HG03064 (cell line): ENCODE measurements at regions not wholly inside any gene's neighbourhood (a gene's known extent, or its start where the extent isn't known, plus 50 kb on each side); places are given as distances from the start of the nearest gene placed in this dataset.
"Not testable (repeated sequence)": the region's sequence is repeated elsewhere in the genome, so short reads cannot be mapped to it uniquely, and the experiment has no call there.

Experiments
- ATAC-seq: cut with Tn5 transposase; IDR thresholded peaks from one replicate; pipeline ENCODE4 v1.9.1; 2021; ENCODE audit warnings: low read depth; ENCODE audit not compliant: unreplicated experiment

DNA sequence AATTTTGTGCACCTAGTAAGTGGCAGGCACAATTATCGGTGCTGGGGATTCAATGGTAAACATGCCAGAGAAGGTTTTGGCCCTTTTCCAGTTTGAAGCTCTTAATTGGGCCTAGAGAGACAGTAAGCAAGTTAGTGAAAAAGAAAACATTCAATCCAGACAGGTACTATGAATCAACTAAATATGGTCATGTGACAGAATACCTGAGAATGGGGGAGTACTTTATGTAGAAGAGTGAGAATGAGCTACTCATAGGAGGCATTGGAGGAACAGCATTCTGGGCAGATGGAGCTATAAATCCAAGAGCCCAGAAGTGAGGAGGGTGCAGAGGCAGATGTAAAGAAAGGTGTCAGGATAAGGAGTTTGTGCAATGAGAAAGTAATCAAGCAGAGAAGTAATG is 1017.9 kb downstream of the ADGRL2 start:
- ATAC-seq: no peak

DNA sequence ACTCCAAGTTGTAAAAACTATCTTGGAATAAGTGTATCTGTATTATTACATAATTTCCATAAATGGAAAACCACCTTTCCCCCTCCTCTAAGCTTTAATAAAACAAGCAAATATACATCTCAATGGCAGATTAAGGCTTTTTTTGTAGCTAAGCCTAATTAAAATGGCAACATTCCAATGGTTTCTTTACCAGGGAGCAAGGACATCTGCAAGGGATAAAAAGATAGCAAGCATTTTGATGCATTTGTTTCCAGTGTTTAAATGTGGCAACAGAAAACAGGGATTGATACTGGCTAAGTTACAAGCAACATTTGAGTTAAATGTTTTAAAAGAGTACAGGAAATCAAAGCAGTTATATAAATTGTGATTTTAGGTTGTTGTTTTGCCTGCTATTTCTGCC is 1012.7 kb downstream of the ADGRL2 start:
- ATAC-seq: no peak

DNA sequence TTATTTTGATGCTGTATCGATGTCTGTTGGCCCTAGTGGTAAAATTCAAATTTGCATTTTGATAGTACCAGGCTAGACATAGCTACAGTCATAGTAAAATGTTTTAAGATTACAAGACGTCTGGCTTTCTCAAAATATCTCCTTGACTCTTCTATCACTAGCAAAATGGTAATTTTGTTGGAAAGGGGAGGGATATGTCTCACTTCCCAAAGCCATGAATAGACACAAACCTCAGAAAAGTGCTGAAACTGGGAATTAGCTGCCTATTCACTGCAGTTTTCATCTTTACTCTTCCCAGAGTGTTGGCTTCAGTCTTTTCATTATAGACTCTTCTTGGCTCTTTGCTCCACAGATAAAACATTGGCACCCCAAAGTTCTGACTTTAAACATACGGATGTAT is 1009.9 kb downstream of the ADGRL2 start:
- ATAC-seq: no peak

DNA sequence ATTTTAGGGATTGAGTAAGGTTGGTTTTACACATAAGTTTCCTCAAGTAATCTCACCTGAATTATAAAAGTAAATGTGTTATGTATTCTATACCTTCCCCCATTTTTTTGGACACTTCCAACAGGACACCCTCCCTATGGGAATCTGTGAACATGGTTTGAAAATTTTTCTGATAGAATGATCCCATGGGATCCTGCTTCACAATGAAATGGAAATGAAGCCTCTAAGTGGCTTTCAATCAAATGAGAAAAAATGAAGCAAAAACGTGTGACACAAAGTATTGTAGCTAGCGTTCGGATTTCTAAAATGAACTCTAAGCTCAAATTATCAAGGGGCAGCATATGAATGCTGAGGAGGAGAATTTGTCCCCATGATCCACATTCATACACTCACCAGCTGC is 1006.8 kb downstream of the ADGRL2 start:
- ATAC-seq: no peak

DNA sequence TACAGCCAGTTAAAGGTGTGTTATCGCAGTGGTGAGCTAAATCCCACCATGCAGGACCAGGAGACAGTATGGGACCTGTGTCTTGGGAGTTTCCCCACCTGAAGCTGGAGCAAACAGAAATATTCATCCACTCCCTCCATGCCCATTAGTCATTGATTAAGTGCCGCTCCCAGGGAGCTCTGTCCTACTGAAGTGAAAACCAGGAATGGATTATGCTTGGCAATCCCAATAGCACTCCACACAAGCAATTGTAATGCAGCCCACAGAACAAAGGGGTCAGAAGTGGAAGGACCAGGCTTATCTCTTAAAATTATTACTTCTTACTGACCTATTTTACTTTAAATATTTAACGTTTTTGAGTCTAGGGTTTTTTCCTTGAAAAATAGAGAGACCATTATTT is 1005.4 kb downstream of the ADGRL2 start:
- no peak for ATAC-seq

DNA sequence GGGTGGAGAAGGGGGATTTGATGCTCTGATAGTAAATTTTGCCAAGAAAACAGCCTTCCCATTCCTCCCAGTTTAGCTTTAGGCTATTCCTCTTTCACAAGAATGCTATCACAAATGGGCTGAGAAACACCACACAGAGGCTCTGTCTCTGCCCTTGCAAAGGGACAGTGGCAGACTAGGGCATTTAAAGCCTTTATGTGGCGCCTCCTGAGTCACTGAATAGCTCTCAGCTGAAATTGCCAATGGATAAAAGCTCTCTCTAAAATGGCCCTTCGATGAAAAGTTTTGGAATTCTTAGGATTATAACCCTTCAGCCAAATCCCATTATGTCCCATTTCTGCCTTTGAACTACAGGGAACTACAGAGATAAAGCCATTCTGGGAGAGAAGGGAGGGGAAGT is 1000.4 kb downstream of the ADGRL2 start:
- ATAC-seq: no peak

DNA sequence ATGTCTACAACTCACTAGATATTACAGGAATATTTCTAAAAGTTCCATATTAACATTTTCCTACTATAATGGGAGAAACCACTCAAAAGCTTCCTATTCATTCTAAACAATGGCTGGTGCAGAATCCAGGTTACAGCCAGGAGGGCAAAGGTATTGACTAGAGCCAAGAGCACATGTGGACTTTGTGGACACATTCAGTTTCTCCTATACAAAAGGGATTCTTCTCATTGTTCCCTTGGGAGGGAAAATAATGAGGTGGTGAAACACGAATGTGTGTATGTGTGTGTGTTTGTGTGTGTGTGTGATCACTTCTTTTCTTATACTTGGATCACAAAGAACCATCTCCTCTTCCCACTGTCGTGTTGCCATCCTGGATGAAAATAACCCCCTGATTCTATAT is 1000.0 kb downstream of the ADGRL2 start:
- no peak for ATAC-seq

DNA sequence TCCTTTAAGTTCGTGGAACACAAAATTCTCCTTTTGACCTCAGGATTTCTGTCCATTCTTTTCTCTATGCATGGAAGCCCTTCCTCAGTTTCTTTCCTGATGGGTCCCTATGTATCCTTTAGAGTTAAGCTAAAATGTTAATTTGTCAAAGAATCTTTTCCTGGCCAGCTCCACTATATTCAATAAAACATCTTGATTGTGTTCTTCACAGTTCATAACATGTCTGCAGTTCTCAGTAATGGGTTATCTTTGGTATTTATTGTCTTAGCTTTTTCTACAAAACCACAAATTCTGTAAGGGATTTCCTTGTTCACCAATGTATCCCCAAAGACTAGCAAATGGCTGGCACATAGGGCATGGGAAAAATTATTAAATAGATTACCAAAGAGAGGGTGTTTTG is 998.5 kb downstream of the ADGRL2 start:
- no peak for ATAC-seq

DNA sequence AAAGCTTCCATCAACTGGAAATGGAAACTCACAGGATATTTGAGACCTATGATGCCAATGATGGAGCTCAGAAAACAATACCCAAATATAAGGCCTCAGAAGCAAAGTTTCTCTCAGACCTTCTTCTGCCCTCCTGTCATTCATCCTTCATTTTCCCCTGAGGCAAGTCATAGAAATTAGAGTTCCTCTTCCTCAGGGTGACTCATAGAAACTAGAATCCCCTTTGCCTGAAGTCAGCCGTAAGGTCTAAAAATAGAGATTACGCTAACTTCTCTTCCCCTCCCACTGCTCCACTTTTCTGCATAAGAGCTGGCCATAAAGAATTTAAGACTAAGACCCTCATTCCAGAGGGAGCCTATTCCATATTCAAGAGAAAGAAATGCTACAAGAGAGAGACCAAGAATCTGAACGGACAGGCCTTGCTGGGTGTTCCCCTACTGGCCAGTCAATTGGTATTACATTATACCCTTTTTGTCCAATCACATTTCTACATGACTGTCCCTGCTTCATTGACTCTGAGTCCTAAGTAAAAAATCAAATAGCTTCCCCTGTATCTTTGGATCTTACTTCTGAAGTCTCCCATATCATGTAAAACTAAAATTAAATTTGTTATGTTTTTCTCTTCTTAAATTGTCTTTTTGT is 994.9 kb downstream of the ADGRL2 start:
- no peak for ATAC-seq

DNA sequence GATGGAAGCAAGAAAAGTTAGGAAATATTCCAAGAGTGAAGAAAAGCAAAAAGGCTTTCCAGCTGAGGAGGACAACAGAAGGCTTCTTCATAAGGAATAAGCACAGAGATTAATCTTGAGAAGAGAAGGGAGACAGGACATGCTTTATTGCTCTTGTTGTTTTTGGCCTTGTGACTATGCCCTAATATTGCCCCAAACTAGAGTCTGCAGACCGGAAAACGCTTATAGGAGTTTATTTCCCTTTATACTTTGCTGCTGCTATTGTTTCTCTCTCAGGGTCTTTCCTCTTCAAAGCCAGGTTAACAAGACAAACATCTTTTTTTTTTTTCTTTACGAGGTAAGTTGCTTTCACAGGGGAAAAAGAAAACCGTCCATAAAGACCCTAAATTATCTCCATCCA is 991.4 kb downstream of the ADGRL2 start:
- no peak for ATAC-seq

DNA sequence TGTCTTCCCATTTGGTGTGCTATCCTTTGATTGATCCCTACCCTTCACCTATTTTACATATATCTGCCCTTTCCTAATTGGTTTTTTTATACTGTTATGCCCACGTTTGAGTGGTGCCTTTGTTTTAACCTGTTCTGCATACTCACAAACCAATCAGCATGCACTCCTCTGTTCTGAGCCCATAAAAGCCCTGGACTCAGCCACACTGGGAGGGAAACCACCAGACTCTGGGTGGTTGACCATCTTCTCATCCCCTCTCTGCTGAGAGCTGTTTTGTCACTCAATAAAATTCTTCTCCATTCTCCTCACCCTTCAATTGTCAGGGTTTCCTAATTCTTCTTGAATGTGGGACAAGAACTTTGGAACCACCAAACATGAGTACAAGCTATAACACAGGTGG is 989.8 kb downstream of the ADGRL2 start:
- no peak for ATAC-seq

DNA sequence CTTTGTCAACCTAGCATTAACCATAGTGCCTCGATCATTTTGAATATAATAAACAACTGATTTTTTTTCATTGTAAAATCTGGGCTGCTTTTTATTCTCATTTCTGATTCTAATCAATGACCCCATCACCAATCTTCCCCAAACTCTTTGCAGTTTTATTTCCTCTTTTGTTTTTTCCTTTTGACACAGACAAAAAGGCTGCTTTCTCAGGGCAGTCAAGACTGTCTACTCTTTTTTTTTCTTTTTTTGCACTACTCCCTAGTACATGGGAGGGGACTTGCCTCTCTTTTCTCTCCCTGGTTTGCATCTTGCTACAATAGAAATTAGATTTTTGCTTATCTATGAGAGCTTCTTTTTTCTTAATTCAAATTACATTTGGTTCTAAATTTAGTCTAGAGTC is 987.9 kb downstream of the ADGRL2 start:
- ATAC-seq: no peak

DNA sequence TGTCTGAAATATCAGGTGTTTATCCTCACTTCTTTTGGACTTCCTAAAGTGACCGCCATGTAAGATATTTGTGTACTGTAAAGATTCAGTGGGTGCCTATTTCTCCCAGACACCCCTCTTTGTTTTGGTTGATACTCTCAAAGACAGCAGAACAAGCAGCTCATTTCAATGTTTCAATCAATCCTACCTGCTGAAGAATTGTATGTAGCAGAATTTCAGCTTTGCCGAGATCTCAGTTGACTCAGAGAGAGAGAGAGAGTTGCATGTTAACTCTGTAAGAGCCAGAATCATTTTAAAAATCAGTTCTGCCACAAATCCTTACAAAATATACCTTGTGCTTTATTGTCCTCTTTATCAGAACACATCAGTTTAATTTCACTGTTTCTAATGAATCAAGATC is 987.3 kb downstream of the ADGRL2 start:
- no peak for ATAC-seq

DNA sequence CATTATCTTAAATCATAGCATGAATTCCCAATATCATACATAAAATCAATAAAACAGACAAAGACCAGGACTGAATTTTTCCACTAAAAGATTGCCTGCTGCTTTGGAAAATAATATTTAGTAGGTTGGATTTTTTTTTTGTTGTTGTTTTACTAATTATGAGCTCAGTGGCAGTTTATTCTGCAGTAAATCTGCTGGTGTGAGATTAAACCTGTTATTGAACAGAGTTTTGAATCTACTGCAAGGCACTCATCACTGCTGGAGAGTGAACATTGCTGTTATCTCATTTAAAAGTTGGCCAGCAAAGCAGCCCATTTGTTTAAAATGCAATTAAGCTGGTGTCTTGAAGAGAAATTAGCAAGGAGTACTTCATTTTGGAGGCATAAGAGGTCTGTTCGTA is 986.1 kb downstream of the ADGRL2 start:
- ATAC-seq: no peak

DNA sequence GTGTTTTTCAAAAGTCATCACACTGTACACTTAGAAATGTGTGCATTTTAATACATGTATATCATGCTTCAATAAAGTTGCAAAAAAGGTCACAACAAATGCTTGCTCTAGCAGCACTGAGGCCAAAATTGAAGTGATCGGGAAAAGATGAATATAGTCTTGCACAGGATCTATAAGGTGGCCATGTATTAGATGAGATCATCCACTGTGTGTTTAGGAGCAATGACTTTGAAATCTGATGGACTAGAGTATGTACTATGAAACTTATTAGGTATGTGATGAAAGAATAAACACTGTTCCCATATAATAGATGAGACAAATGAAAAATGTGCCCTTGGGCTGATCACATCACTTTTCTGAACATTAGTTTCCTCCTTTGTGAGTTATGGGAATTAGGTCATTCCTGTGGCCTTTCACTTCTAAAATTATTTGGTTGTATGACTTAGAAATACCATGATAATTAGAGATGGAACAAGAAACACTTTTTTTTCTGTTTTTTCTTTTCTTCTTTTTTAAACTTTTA is 984.6 kb downstream of the ADGRL2 start:
- no peak for ATAC-seq

DNA sequence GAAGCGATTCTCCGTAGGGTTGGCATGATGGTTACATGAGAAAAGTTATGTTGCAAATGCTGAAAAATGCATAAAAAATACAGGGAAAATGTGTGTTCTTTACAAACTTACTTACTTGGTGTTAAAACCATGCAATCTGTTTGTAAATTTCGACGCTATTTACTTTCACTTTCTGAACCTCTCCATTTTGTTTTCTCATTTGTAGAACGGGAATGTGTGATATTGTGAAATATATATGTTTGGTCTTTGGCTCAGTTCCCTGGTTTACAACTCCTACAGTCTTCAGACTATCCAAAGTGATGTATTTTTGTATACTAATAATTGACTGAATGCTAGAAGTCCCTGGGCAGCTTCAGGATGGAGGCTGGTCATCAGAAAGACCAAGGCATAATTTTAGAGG is 982.3 kb downstream of the ADGRL2 start:
- ATAC-seq: no peak

DNA sequence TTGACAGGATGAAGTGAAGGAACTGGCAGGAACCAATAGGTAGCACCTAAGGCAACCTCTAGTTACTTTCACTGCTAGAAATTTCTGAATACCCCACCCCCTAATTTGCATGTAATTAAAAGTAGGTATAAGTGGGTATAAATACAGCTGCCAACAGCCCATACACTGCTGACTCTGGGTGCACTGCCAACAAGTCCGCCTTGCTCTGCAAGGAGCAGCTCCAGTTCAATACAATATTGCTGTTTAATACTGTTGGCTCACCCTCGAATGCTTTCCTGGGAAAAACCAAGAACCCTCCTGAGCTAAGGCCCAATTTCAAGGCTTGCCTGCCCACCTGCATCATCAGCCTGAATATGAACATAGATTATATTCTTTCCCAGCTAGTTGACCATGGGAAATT is 981.9 kb downstream of the ADGRL2 start:
- no peak for ATAC-seq

DNA sequence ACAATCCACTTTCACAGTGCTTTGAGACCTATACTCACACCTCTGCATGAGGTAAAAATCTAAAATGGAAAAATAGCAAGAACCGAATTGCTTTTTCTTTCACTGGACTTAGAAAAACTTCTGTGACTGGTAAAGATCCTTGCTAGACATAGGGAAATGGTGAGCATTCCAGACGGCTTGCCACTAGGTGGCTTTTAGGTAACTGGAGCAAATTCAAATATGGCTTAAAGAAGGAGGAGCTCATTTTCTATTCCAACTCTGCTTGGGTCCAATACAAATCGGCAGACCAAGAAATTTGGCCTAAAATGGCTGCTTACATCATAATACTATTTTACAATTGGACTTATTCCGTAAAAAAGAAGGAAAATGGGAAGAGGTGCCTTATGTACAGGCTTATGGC is 977.9 kb downstream of the ADGRL2 start:
- no peak for ATAC-seq

DNA sequence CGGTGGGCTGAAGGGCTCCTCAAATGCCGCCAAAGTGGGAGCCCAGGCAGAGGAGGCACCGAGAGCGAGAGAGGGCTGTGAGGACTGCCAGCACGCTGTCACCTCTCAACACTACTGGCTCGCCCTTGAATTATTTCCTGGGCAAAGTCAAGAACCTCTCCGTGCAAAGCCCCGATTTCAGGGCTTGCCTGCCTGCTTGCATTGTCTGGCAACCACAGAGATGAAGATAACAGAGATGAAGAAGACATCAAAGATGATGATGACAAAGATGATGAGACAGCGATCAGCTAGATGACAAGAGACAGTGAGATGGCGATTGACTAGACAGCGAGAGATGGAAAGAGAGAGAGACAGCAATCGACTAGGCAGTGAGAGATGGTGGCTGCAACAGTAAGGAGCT is 976.5 kb downstream of the ADGRL2 start:
- ATAC-seq: no peak

DNA sequence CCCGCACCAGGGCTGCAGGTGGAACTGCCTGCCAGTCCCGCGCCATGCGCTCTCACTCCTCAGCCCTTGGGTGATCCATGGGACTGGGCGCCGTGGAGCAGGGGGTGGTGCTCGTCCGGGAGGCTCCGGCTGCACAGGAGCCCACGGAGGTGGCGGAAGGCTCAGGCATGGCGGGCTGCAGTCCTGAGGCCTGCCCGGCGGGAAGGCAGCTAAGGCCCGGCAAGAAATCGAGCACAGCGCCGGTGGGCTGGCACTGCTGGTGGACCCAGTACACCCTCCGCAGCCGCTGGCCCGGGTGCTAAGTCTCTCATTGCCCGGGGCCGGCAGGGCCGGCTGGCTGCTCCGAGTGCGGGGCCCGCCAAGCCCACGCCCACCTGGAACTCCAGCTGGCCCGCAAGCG is 976.0 kb downstream of the ADGRL2 start:
- not testable (repeated sequence) for ATAC-seq

DNA sequence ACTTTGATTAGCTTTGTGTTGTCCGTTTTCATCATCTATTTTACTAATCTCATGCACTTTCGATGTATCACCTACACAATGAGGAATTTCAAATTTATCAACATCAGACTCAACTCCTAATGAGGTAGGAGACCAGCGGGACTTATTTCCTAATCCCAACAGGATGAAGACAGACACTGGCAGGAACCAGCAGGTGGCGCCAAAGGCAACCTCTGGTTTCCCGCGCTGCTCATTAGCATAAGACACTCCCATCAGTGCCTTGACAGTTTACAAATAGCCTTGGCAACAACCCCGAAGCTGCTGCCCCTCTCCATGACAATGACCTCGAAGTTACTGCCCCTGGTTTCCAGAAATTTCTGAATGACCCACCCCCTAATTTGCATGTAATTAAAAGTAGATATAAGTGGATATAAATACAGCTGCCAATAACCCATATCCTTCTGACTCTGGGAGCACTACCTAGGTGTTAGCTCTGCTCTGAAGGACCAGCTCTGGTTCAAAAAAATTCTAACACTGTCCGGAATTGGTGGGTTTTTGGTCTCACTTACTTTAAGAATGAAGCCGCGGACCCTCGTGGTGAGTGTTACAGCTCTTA is 974.8 kb downstream of the ADGRL2 start:
- no peak for ATAC-seq

DNA sequence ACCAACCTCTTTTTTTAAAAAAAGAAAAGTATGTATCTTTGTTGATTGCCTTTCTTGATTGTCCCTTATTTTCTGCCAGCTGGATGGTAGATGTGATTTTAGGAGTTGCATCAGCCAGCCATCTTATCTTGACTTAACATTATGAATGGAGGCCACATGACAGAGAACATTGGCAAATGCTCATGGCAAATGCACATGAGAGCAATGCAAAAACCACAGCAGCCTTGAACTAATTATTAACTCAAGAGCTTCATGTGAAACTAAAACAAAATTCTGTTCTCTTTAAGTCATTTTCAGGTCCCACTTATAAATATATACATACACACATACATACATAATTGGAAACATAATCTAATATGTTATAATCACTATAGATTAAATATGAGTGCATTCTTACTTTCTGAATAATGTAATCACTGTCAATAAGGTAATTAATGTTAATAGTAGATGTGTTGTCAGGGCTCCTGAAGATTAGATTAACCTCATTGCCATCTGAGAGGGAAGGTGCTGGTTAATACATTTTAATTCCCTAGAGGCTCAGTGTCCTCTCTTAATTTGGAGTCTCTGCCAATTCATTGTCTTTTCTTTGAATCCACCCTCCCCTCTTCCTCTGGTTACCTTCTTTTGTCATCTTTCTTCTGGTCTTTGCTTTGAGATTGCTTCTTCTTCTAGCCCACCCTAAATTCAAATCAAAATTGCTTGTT is 962.2 kb downstream of the ADGRL2 start:
- ATAC-seq: no peak
